GM23248 (cell line): ENCODE measurements at regions not wholly inside any gene's neighbourhood (a gene's known extent, or its start where the extent isn't known, plus 50 kb on each side); places are given as distances from the start of the nearest gene placed in this dataset.

Experiments used
- EZH2 ChIP-seq: fragments of 200-600 bp; sonication (generic); IDR thresholded peaks from 2 replicates; pipeline ENCODE4 v1.6.1; 2018; ENCODE audit warnings: antibody characterized with exemption, mild to moderate bottlenecking; ENCODE audit not compliant: insufficient read depth, poor library complexity, severe bottlenecking
- EZH2phosphoT487 ChIP-seq: fragments of 200-600 bp; sonication (generic); IDR thresholded peaks from 2 replicates; pipeline ENCODE4 v1.6.1; 2018; ENCODE audit warnings: antibody characterized with exemption, moderate library complexity, mild to moderate bottlenecking, low read depth; ENCODE audit not compliant: insufficient read depth

DNA sequence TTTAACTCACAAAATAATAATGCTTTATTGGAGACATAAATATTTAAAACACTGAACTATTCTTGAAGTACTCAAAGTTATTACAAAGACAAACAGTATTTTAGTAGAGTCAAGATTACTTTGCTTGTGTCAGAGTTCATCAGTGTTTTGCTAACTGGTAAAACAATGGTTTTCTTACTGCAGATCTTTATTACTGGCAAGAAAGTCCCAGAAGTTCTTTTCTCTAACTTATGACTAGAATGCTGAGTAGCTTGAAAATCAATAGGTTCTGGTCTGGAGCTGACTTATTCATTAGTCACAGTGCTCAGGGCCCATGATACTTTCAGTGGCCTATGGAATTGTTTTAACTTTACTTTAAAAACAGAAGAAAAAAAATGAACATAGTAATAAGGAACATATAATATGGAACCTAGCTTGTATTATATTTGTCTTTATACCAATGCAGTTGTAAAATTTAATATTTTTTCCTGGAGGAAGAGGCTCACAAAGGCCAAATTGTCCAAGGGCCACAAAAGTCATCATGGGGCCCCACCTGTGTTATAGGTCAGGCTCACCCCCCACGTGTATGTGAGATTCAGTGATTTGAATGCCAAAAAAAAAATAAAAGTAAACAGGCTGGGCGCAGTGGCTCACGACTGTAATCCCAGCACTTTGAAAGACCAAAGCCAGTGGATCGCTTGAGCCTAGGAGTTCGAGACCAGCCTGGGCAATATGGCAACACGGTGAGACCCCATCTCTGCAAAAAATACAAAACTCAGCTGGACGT is 53.3 kb downstream of the PLEKHG1 start:
- TF ChIP-seq EZH2 (no peak), EZH2phosphoT487 (no peak)
